ENCODE measurements at regions not wholly inside any gene's neighbourhood (a gene's known extent, or its start where the extent isn't known, plus 50 kb on each side); places are given as distances from the start of the nearest gene placed in this dataset.

DNA sequence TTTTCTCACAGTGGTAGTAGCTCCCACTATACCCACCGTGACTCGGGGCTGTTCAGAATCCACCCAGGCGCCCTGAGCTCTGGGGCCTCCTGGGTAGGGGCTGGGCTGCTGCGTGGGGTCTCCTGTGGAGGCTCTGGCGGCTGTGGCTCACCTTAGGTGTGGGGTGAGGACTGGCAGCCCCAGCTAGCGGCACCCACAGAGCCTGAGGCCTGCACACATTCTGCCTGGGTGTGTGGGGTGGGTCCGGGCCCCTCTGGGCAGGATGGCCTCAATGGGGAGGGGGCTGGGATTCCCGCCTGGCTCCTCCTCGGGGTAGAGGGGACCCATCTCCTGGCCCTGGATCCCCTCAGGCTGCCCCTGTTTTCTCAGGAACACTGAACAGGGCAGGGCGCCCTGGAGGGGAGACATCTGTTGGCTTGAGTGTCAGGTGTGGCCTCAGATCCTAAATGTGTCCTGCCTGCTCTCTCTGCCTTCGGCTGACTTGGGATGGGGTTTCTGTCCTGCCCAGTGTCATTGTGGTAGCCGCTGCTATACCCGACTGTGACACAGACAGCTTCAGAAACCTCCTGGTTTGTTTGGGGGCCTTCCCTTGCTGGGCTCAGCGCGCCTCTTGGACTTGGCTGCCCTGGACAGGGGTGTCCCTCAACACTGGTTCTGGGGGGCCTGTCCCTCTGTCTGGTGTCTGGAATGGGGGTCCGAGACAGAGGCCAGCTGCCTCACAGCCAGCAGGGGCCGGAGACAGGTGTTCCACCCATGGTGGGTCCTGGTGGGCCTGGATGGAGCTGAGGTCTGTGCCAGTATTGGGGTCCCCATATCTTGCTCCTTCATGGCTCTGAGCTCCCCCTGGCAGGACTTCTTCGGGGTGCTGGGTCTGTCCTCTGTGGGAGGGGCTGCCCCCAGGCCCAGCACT, 354.9 kb downstream of the TMEM121 start:
- TF ChIP-seq, protein P1, sequence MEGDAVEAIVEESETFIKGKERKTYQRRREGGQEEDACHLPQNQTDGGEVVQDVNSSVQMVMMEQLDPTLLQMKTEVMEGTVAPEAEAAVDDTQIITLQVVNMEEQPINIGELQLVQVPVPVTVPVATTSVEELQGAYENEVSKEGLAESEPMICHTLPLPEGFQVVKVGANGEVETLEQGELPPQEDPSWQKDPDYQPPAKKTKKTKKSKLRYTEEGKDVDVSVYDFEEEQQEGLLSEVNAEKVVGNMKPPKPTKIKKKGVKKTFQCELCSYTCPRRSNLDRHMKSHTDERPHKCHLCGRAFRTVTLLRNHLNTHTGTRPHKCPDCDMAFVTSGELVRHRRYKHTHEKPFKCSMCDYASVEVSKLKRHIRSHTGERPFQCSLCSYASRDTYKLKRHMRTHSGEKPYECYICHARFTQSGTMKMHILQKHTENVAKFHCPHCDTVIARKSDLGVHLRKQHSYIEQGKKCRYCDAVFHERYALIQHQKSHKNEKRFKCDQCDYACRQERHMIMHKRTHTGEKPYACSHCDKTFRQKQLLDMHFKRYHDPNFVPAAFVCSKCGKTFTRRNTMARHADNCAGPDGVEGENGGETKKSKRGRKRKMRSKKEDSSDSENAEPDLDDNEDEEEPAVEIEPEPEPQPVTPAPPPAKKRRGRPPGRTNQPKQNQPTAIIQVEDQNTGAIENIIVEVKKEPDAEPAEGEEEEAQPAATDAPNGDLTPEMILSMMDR (IDR thresholded peaks at IDR 0.05), result no peak
- no peak for TF ChIP-seq POLR2A (IDR thresholded peaks at IDR 0.05)
